Cerebellar cortex (tissue), 1 donor: ENCODE measurements at regions not wholly inside any gene's neighbourhood (a gene's known extent, or its start where the extent isn't known, plus 50 kb on each side); places are given as distances from the start of the nearest gene placed in this dataset.
"Not testable (repeated sequence)": the region's sequence is repeated elsewhere in the genome, so short reads cannot be mapped to it uniquely, and the experiment has no call there.

ENCODE experiments used
- DNase-seq: peaks from one replicate; pipeline ENCODE4 v3.0.0-alpha.2; 2015; ENCODE audit warnings: low spot score

DNA sequence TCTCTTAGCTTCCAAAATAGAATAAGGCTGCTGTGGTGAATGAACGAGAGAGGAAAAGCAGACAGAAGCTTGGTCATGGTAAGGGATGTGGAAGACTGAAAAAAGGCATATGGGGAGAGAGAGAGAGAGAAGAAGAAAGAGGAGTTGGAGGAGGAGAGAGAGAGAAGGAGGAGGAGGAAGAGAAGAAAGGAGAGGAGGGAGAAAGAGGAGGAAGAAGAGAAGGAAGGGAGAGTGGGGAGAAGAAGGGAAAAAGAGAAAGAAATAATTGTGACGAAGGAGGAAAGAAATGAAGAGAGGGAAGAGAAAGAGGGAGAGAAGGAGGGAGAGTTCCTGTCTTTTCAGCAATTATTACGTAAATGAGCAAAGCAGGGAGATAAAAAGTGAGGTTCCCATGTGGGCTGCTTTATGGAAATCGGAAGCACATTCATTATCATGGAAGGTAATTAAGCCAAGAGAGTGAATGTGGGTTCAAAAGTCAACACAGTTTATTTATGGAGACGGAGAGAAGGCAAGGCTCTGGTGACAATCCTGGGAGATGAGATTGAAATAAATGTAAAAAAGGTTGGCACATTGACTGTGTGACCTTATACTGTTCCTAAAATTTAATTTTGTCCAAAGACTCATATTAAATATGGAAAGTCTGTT is 611.2 kb downstream of the KIF4B start:
- DNase-seq, result no peak

DNA sequence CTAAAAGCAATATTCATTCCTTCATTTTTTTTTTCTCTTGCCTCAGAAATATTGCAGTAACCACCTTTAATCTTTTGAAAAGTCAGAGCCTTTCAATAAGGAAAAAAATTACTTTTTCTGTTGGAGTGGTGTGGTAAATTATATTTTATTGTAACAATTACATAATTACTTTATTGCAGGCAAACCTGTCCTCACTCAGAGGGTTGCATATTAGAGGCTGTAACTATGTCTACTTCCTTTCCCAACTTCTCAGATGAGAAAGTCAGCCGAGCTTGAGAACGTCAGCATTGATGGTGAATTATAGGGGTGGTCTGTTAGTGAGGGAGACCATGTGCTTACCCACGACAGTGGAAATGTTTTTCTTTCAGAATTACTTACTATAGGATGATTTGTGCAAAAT is 611.8 kb downstream of the KIF4B start:
- DNase-seq, result no peak

DNA sequence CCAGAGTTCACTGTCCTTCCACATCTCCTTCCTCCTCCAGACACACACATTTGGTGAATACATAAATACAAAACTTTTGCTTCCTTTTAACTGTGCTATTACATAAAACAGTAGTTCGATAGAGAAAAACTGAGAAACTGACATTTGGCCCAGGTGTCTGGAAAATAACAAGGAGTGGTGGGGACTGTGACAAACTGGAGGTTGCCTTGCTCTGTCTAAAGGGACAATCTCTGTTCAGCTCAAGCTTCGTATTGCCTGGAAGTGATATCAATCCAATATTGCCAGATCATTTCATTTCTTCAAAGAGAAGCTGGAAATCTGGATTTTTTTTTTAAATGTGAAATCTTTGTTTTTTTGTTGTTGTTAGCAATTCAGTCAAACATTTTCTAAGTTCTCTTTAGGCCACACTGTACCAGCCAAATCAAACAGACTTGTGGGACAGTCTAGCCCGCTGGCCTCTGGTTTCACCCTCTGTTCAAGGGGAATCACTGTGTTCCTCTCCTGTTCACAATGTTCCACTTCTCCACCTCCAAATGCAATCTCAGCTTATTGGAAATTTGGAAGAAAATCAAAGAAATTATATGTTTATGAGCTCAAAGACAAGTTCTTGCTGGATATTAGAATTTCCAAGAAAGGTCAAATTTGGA is 612.5 kb downstream of the KIF4B start:
- DNase-seq, result no peak

DNA sequence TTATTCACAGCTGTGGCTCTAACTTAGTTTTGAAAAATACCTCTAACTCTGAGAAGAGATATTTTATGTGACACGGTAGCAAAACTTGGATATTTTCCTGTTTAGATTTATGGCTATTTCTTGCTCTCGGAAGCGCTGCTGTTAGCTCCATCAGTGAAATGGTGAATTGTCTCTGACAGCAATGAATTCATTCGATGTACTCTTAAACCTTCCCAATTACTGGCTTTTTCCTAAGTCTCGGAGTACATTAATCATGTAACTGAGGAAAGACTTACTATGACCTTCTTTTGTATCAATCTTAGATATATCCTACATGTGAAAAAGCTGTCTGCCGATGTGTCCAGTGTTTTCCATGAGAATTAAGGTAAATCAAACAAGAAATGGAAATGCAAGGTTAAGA is 613.0 kb downstream of the KIF4B start:
- no peak for DNase-seq

DNA sequence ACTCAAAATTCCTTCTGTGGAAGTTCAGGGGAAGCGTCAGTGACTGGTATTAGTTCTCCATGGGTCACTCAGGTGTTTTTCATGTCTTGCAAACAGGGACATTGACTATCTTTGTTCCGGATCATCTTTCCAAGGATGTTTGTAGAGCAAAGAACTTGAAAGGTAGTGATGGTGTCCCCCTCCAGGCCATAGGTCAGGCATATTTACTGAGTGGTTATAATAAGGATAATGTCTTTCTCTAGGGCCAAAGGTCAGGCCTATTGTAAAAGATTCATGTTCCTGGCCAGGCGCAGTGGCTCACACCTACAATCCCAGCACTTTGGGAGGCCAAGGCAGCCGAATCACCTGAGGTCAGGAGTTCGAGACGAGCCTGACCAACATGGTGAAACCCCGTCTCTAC is 614.8 kb downstream of the KIF4B start:
- no peak for DNase-seq

DNA sequence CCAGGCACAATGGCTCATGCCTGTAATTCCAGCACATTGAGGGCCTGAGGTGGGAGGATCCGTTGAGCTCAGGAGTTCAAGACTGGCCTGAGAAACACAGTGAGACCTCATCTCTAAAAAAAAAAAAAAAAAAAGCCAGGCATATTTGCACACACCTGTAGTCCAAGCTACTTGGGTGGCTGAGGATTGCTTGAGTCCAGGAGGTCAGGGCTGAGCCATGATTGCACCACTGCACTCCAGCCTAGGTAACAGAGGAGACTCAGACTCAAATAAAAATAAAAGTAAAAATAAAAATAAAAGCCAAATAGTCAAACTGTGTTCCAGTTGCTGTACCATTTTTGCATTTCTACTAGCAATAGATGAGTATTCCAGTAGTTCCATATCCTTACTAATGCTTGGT is 616.0 kb downstream of the KIF4B start:
- DNase-seq, result no peak

DNA sequence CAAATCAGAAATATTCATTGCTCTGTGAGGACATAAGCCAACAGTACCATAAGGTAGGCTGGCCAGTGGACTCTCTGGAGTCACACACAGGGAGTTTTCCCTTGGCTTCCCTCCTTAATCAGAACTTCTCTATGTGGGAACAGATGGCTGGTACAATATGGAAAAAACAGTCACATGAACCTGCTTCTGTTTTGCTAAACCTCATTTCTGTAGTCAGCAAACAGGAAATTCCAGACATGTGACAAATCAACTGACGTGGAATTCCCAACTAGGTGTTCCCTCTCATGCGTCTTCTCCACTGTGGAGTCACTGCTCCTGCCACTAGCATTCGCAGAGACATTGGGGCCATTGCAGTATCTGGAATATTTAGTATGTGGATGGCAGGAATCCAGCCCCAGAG is 617.6 kb downstream of the KIF4B start:
- peak; percentile 69 for DNase-seq

DNA sequence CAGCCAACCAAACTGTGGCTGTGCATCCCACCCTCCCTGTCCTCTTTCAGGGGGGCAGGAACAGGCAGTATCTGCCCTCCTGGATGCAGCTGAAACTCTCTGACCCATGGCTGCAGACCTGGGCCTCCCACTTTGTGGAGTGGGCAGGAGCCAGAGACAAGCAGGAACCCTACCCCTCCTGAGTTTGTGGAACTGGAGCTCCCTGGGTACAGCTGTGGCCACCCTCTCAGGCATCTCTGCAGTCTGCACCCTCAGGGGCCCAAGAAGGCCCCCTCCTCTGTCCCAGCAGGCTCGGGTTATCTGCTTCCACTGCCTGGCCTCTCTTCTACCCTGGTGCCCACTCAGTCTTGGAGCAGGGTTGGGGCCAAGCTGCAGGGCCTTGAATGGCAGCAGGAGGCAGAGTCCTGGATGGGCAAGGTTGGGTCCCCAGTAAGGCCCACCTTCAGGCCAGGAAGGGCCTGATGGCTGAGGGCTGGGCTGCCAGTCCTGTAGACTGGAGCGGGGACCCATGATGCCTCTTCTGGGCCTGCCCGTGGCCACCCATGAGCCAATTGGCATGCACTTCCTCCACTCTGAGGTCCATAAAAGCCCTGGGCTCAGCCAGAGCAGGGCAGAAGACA is 619.9 kb downstream of the KIF4B start:
- DNase-seq, result no peak

DNA sequence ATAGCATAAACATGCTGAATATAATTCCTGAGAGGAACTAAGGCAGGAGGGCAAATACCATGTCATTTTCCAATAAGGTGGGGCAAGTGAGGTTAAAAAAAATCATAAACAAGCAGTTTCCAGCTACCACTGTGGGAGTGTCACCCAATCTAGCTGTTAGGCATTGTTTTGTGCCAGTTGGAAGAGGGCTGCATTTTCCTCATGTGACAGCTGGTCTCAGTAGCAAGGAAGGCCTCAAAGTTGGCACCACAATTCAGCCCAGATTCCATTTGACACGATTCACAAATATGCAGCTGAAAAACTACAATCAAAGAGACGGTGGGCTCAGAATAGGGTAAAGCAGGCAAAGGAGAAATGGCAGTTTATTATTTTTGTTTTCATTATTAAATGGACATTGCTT is 636.1 kb downstream of the KIF4B start:
- peak; percentile 20 for DNase-seq

DNA sequence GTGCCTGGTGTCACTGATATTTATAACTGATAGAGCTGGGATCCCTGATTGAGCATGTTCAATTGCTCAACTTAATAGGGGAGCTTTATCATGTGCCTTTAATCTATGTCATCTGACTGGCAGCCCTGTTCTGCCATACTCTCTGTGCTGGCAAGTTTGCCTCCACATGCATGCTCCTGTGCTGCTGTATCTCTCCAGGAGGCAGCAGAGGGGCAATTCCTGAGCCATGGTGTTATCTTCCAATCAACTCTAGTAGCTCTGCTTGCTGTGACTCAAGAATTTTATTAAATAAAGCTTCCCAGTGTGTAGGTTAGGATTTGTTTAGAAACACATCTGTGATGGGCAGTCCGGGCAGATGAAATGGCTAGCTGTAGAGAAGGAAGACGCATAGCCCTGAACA is 642.0 kb downstream of the KIF4B start:
- DNase-seq, result no peak

DNA sequence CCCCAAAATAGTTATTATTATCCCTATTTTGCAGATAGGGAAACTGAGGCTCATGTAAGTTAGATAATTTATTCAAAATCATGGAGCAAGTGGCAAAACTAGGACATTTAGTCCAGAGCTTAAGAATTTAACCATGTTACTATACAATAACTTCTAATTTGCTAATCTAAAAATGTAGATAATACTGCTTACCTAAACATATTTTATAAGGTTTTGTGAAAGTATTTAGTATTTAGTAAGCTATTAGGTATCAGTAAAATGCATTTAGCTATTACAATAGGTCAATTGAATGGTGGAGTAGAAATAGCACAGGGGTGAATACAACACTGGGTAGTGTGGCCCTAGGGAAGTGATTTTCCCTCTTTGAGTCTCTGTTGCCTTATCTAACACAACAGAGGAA is 648.3 kb downstream of the KIF4B start:
- no peak for DNase-seq

DNA sequence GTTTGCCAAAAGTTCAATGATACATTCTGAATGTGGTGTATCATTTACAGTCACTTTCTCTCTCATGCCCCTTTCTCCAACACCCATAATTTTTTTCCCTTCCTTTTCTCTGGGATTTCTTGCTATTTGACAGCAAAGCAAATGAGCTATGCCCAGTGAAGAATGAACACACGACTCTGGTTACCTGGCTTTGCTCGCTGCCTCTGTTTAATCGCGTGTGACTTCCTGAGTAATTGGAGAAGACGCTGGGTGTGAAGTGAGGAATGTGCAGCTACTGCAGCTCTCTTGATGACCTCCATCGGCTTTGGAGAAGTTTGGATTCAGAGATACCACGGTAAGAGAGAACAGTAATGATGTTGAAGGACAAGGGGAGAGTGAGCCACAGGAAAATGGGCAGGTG is 651.8 kb downstream of the KIF4B start:
- DNase-seq, result no peak

DNA sequence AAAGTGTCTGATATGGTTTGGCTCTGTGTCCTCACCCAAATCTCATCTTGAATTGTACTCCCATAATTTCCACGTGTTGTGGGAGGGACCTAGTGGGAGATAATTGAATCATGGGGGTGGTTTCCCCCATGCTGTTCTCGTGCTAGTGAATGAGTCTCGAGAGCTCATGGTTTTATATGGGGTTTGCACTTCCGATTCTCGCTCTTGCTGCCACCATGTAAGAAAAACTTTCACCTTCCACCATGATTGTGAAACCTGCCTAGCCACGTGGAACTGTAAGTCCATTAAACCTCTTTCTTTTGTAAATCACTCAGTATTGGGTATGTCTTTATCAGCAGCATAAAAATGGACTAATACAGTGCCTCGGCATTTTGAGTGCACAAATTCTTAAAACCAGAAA is 655.0 kb upstream of the SGCD start:
- DNase-seq, result not testable (repeated sequence)

DNA sequence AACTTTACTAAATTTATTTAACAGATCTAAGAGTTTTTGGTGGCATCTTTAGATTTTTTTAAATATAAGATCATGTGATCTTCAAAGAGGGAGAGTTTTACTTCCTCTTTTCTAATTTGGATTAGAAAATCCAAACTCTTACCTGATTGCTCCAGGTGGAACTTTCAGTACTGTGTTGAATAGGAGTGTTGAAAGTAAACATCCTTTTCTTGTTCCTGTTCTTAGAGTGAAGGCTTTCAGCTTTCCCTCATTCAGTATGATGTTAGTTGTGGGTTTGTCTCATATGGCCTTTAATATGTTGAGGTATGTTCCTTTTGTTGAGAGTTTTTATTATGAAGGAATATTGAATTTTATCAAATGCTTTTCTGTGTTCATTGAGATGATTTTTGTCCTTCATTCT is 650.0 kb upstream of the SGCD start:
- no peak for DNase-seq

DNA sequence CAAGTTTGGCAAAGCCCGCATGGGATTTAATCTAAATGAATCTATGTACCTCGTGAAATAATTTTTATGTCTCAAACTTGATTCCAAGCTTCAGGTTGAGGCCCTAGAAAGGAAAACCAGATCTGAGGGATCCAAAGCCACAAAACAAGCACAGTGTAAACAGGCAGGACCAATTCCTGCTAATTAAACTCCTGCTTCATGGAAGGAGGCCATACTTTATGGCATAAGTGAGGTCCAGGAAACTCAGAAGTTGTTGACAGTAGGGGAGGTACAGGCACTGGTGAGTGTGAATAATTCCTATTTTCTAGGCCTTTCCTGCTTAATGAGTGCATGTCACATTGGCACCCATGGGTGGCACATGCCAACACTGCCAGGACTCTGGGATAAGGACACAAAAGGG is 648.6 kb upstream of the SGCD start:
- no peak for DNase-seq

DNA sequence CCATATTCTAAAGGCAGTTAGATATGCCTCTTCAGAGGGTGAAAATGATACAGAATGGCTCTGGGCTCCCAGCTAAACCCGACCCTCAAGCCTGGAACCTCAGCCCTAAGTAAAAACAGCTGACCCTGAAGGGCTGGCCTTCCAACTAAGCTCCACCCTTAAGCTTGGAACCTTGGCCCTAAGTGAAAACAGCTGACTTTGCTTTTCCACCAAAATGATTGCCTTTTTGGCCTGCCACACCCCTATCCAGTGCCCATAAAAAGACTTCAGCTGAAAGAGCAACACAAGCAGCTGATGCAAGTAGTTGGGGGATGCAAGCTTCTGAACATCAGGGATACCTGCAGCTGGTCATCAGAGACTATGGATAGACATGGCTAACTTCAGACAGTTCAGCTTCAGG is 647.4 kb upstream of the SGCD start:
- no peak for DNase-seq

DNA sequence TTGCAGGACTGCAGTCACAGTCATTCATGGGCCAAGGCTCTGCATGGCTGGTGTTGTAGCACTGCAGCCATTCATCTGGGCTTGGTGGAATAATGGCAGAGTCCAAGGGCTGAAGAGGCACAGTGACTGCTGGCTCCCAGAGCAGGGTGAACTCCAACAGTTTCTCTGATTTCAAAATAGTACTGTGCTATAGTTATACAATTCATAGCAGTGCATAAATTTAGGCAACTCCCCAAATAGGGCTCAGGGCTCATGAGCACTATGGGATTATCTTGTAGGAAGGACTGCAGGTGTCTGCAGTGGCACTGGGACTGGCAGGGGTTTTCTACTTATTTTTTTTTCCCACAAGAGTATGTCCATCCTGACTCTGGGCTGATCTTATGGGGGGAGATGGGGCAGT is 642.5 kb upstream of the SGCD start:
- no peak for DNase-seq

DNA sequence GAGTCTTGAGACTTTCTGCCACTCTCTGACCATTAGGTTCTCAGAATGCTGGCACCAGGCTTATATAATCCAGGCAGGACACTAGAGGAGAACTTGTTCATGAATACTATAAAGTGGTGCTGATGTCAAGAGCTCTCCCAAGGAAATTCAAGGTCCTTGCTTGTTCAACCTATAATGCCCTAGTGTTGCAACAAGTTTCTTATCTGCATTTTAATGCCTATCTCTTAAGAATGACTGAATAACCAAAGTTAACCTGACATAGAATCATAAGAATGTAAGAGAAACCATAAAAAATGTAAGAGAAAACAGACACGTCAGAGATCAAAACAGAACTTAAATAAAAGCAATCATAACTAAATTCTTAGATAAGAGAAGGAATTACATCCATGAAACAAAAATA is 640.8 kb upstream of the SGCD start:
- no peak for DNase-seq

DNA sequence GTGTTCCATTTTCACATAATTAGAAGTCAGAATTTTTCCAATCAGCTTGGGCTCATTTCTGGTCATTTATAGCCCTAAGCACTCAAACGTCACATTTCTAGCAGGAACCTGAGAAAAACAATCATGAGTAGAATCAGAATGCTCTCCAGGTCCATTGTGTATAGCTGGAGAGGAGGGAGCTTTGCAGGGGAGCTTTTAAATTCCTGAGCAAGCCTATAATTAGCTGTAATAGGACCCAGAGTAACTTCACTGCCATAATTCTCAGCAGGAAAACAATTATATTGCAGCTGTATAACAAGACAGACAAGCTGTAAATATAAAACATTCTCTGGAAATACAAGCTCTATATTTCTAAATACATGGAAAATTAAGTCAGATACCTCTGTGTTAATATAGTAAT is 637.6 kb upstream of the SGCD start:
- DNase-seq, result no peak

DNA sequence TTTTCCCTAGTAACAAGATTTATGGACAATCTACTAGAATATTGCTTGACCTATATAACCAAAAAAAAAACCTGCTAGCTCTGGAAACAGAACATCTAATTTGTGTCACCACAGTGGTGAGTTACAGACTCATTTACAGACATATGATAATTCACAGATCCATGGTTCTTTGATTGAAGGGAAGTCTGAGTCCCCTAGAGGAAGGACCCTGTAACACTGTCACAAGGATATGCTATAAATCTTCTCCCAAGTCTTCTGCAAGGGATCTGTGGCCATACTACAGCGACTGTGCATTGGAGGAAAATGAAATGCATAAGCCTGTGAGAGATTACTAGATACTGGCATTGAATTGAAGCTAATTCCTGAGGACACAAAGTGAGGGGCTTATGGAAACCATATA is 630.6 kb upstream of the SGCD start:
- DNase-seq, result no peak

DNA sequence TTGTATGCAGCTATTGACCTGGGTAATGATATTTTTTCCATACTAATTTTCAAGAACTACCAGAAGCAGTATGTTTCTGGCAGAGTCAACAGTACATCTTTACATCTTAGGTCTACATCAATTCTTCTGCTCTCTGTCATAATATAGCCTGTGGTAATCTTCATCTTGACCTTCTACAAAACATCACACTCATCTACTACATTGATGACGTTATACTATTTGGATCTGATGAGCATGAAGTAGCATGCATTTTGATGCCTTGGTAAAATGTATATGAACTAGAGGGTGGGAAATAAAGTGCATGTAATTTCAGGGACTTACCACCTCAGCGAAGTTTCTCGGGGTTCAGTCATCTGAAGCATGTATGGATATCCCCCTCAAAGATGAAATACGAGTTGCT is 629.7 kb upstream of the SGCD start:
- DNase-seq, result no peak

DNA sequence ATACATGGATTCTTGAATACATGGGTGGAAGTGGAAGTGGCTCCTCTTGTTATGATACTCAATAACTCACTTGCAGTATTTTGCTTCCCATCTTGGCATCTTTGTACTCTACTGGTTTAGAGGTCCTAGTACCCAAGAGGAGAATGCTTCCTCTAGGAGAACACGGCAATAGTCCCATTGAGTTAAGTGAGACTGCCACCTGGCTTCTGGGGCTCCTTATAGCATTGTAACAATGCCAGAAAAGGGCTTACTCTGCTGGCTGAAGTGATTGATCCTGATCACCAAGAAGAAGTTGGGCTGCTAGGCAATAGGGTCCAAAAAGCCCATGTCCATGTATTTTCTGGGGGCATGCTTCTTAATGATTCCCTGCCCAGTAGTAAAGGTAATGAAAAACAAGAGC is 627.6 kb upstream of the SGCD start:
- DNase-seq, result no peak

DNA sequence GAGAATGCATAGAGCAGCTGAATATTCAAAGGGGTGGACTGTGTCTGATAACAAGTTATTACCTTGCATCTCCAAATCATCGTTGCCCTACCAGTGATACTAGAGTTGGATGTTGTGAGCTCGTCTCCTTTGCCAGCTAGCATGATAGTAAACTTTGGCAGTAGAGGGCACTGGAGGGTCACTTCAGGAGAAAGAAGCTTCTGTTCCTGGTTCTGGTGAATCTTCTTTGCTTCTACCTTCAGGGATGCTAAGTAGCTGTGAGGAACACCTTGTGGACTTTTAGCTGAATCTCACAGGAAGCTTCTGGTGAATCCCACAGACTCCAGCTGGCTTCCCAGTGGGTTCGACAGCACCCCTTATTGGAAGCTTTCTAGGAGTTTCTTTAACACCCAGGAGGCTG is 626.6 kb upstream of the SGCD start:
- peak; percentile 2 for DNase-seq

DNA sequence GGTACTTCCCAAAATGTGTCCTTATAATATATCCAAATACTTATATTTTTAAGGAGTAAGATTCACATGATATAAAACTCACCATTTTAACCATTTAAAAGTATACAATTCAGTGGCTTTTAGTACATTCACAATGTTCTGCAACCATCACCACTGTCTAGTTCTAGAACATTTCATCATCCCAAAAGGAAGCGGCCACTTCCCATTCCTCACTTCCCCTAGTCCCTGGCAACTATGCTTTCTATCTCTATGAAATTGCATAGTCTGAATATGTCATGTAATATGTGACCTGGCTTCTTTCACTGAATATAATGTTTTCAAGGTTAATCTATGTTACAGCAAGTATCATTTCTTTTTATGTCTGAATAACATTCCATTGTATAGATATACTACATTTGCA is 615.1 kb upstream of the SGCD start:
- no peak for DNase-seq
